Ascending aorta (tissue), 2 donors: ENCODE measurements at regions not wholly inside any gene's neighbourhood (a gene's known extent, or its start where the extent isn't known, plus 50 kb on each side); places are given as distances from the start of the nearest gene placed in this dataset.
"Not testable (repeated sequence)": the region's sequence is repeated elsewhere in the genome, so short reads cannot be mapped to it uniquely, and the experiment has no call there.

Source experiments
- DNase-seq, 2 donors: peaks; one replicate each; pipeline ENCODE4 v3.0.0-alpha.2; 2019; ENCODE audit warnings: low spot score in 2 of 2
- H3K27ac ChIP-seq, 2 donors: fragments of 200-600 bp; sonication (generic); one replicate each; pipeline ENCODE4 v1.5.1; 2016 to 2017; ENCODE audit warnings: mild to moderate bottlenecking in 1 of 2
- H3K27me3 ChIP-seq: fragments of 200-600 bp; sonication (generic); one replicate; pipeline ENCODE4 v1.5.1; 2017
- H3K36me3 ChIP-seq, 2 donors: fragments of 200-600 bp; sonication (generic); one replicate each; pipeline ENCODE4 v1.5.1; 2016
- H3K4me1 ChIP-seq, 2 donors: fragments of 200-600 bp; sonication (generic); one replicate each; pipeline ENCODE4 v1.5.1; 2016 to 2017; ENCODE audit warnings: mild to moderate bottlenecking in 1 of 2
- H3K4me3 ChIP-seq, 2 donors: fragments of 200-600 bp; sonication (generic); one replicate each; pipeline ENCODE4 v1.5.1; 2016 to 2017; ENCODE audit warnings: mild to moderate bottlenecking in 1 of 2
- H3K9me3 ChIP-seq, 2 donors: fragments of 200-600 bp; sonication (generic); one replicate each; pipeline ENCODE4 v1.5.1; 2016
- intact Hi-C: fragments of 100-400 bp; cut with DNase I; formaldehyde crosslinking; loops from one replicate; pipeline ENCODE4 v1.15.1; 2023
- TF ChIP-seq, protein P1 (sequence below), 3 experiments: fragments of 200-600 bp in 2 of 3; fragments of 450-650 bp in 1 of 3; sonication (generic) in 2 of 3; IDR thresholded peaks; one replicate each; pipeline ENCODE4 v1.5.1; 2016 to 2019; ENCODE audit warnings: antibody characterized with exemption in 3 of 3, mild to moderate bottlenecking in 1 of 3, moderate library complexity in 1 of 3

DNA sequence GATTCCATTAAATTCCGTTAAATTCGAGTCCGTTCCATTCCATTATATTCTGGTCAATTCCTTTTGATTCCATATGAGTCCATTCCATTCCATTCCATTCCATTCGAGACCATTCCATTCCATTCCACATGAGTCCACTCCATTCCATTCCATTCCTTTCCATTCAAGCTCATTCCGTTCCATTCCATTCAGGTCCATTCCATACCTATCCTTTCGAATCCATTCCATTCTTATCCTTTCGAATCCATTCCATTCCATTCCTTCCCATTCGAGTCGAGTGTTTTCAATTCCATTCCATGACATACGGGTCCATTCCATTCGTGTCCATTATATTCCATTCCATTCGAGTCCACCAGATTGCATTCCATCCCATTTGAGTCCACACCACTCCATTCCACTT is 1127.4 kb downstream of the RPIA start:
- Histone ChIP-seq H3K27me3 (no peaks in the 10 kb centered on the region), H3K27ac (no peak overlapping the region), H3K4me1 (no peaks in the 10 kb centered on the region), H3K9me3 (peaks cover 6 to 49% of the 10 kb centered on the region in 2 donors), H3K4me3 (no peak overlapping the region), H3K36me3 (no peaks in the 10 kb centered on the region)
- no peak for DNase-seq
- TF ChIP-seq, protein P1, sequence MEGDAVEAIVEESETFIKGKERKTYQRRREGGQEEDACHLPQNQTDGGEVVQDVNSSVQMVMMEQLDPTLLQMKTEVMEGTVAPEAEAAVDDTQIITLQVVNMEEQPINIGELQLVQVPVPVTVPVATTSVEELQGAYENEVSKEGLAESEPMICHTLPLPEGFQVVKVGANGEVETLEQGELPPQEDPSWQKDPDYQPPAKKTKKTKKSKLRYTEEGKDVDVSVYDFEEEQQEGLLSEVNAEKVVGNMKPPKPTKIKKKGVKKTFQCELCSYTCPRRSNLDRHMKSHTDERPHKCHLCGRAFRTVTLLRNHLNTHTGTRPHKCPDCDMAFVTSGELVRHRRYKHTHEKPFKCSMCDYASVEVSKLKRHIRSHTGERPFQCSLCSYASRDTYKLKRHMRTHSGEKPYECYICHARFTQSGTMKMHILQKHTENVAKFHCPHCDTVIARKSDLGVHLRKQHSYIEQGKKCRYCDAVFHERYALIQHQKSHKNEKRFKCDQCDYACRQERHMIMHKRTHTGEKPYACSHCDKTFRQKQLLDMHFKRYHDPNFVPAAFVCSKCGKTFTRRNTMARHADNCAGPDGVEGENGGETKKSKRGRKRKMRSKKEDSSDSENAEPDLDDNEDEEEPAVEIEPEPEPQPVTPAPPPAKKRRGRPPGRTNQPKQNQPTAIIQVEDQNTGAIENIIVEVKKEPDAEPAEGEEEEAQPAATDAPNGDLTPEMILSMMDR (IDR thresholded peaks at IDR 0.05), result no peak
- intact Hi-C loops, result no loop called here

DNA sequence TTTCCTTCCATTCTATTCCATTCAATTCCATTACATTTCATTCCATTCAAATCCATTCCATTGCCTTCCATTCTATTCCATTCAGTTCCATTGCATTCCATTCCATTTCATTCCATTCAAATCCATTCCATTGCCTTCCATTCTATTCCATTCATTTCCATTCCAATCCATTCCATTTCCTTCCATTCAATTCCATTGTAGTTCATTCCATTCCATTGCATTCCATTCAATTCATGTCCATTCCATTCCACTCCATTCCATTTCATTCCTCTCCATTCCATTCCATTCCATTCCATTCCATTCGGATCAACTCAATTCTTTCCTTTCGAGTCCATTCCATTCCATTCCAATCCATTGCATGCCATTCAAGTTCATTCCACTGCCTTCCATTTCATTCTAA is 1128.3 kb downstream of the RPIA start:
- no peaks in the 10 kb centered on the region for H3K4me1 ChIP-seq
- intact Hi-C loops, result no loop called here
- H3K4me3 ChIP-seq, result no peak overlapping the region
- no peak overlapping the region for H3K27ac ChIP-seq
- peaks cover 7 to 40% of the 10 kb centered on the region in 2 donors for H3K9me3 ChIP-seq
- TF ChIP-seq, protein P1 (IDR thresholded peaks at IDR 0.05), result no peak
- no peaks in the 10 kb centered on the region for H3K36me3 ChIP-seq
- H3K27me3 ChIP-seq, result no peaks in the 10 kb centered on the region
- no peak for DNase-seq

DNA sequence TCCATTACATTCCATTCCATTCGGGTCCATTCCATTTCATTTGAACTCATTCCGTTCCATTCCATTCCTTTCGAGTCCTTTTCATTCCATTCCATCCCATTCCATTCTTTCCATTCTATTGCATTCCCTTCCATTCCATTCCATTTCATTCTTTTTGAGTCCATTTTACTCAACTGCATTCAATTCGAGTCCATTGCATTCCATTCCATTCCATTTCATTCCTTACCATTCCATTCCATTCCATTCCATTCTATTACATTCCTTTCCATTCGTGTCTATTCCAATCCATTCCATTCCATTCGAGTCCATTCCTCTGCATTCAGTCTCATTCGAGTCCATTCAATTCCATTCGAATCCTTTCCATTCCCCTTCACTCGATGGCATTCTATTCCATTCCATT is 1128.8 kb downstream of the RPIA start:
- Histone ChIP-seq H3K4me1 (no peaks in the 10 kb centered on the region), H3K4me3 (no peak overlapping the region), H3K9me3 (peaks cover 10 to 35% of the 10 kb centered on the region in 2 donors), H3K36me3 (no peaks in the 10 kb centered on the region), H3K27me3 (no peaks in the 10 kb centered on the region), H3K27ac (no peak overlapping the region)
- no peak for DNase-seq
- intact Hi-C loops, result no loop called here
- TF ChIP-seq, protein P1 (IDR thresholded peaks at IDR 0.05), result no peak

DNA sequence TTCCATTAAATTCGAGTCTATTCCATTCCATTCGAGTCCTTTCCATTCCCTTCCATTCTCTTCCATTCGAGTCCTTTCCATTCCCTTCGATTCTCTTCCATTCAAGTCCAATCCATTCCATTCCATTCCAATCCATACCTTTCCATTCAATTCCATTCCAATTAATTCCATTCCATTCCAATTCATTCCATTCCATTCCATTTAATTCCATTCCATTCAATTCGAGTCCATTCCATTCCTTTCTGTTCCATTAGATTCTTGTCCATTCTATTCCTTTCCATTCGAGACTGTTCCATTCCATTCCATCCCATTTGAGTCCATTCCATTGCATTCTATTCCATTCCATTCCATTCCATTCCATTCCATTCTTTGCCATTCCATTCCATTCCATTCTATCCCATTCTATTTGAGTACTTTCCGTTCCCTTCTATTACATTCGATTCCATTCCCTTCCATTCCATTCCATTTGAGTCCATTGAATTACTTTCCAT is 1130.0 kb downstream of the RPIA start:
- TF ChIP-seq, protein P1 (IDR thresholded peaks at IDR 0.05), result no peak
- Histone ChIP-seq H3K4me1 (no peaks in the 10 kb centered on the region), H3K27me3 (no peaks in the 10 kb centered on the region), H3K9me3 (peaks cover 10 to 33% of the 10 kb centered on the region in 2 donors), H3K27ac (no peak overlapping the region), H3K4me3 (no peak overlapping the region), H3K36me3 (no peaks in the 10 kb centered on the region)
- intact Hi-C loops, result no loop called here
- no peak for DNase-seq

DNA sequence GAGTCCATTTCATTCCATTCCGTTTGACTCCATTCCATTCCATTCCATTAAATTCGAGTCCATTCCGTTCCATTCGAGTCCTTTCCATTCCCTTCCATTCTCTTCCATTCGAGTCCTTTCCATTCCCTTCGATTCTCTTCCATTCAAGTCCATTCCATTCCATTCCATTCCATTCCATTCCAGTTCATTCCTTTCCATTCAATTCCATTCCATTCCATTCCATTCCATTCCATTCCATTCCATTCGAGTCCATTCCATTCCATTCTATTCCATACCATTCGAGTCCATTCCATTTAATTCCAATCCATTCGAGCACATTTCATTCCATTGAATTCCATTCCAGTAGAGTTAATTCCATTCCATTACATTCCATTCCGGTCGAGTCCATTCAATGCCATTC is 1130.9 kb downstream of the RPIA start:
- peaks cover 10 to 33% of the 10 kb centered on the region in 2 donors for H3K9me3 ChIP-seq
- DNase-seq, H3K36me3 ChIP-seq, intact Hi-C loops, H3K4me1 ChIP-seq, H3K27ac ChIP-seq, H3K27me3 ChIP-seq, H3K4me3 ChIP-seq: not testable (repeated sequence)

DNA sequence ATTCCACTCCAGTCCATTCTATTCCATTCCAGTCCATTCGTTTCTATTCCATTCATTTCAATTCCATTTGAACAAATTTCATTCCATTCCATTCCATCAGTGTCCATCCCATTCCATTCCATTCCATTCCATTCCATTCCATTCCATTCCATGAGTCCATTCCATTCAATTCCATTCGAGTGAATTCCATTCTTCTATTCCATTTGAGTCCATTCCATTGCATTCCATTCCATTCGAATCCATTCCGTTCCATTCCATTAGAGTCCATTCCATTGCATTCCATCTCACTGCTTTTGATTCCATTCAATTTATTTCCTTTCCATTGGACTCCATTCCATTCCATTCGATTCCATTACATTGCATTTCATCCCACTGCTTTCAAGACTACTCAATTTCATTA is 1132.1 kb downstream of the RPIA start:
- Histone ChIP-seq H3K27ac (no peak overlapping the region), H3K4me3 (no peak overlapping the region), H3K36me3 (no peaks in the 10 kb centered on the region), H3K4me1 (no peaks in the 10 kb centered on the region), H3K9me3 (peaks cover 10 to 24% of the 10 kb centered on the region in 2 donors), H3K27me3 (no peaks in the 10 kb centered on the region)
- no peak for DNase-seq
- intact Hi-C loops, result no loop called here
- TF ChIP-seq, protein P1 (IDR thresholded peaks at IDR 0.05), result no peak
